Stimulated activated CD4-positive, alpha-beta T cell treated with anti-CD3 and anti-CD28 coated beads, TNF-alpha, amount 100 ng/mL, for 1 hour (primary cell): ENCODE measurements at regions not wholly inside any gene's neighbourhood (a gene's known extent, or its start where the extent isn't known, plus 50 kb on each side); places are given as distances from the start of the nearest gene placed in this dataset.

Experiments
- DNase-seq, 3 donors: peaks; one replicate each; pipeline ENCODE4 v3.0.0-alpha.2; 2020; ENCODE audit warnings: low read depth in 3 of 3, low spot score in 1 of 3

DNA sequence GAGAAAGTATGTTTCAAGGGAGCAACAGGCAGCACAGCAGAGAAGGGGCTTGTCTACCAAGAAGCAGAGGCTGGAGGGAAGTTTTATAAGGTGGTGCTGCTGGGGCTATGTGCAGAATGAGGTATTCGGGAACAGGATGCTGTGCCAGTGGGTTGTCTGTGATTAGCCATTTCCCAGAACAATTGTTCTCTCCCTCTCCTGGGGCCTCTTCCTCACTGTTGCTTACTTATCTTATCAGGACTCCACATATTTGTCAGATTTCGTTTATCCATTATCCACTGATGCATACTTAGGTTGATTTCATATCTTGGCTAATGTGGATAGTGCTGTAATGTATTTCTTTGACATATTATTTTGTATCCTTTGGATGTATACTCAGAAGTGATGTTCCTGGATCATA, 195.1 kb upstream of the RTL1 start:
- DNase-seq = no peak

- no peak for DNase-seq
Observed at GRCh38 chr14:101101456-101102056, 198.0 kb upstream of the RTL1 start.

DNA sequence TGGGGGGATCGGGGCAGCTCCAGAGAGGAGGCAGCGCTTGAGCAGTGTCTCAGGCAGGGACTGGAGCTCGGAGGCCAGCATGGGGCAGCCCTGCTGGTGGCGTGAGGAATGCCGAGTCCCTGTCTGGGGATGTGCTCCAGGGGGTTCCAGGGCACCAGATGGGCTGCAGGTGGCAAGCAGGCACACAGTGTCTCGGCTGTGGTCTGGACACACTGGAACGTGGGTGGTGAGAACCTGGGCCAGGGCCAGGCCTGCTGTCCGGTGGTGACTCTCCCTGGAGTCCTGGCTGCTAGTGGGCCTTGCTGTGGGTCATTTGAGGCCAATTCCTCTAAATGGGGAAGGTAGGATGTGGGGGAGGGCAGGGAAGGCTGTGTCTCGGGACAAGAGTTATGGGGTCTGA, 199.4 kb upstream of the RTL1 start:
- no peak for DNase-seq

DNA sequence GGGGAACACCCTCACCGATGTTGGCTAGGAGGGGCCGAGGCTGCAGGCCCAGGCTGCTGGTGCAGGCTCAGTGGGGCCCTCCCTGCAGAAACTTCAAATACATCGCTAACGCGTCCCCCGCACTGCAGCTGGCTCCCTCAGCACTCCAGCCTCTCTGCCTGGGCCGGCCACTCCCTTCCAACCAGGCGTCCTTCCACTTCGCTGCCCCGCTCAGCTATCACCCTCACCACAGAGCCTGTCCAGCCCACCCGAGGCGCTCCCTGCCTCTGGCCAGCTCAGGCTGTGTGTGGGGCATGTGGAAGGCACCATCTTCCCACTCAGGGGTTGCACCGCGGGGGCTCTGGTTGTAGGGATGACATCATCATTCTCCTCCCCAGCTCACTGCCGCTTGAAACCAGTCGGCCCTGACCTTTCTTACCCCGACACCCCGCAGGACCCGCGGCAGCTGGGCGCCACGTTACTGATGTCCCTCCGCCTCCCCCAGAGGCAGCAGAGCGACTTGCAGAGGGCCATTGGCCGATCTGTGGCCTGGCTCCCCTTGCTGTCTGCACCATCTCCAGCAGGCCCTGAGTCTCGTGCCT, 199.9 kb upstream of the RTL1 start:
- no peak for DNase-seq

DNA sequence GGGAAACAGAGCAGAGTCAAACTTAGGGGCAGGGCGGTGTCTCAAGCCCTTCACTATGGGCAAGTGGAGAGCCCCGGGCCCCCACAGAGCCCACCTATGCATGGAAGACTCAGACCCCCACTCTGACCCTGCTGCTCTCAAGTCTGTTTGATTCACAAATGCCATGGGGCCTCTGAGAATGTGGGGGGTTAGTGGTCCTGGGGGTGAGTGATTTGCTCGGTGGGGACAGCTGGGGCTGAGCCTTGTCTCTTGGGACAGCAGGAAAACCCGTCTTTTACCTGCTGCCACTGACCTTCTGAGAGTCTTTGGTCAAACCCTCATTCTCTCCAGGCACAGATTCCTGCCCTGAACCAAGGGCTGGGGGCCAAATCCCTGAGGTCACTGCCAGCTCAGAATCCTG, 201.0 kb upstream of the RTL1 start:
- no peak for DNase-seq

DNA sequence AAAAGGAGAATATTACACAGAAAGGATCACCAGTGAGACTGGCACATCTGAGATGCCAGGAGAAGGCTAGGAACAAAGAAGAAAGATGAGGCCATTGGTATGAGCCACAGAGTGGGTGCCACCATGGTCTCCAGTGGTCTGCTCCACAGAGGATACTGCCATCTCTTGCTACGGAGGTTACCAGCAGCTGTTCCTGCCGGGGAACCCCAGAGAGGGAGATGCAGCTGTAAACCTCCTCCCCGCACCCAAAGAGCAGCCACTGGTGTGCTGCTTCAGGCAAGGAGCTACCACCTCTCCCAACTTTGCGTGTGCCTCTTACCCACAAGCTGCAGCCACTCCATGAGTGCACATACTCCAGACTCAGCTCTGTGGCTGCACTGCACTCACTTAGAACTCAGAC, 201.5 kb upstream of the RTL1 start:
- DNase-seq = no peak

GRCh38 chr14:101108579-101109346, 205.2 kb upstream of the RTL1 start:
- no peak for DNase-seq

DNA sequence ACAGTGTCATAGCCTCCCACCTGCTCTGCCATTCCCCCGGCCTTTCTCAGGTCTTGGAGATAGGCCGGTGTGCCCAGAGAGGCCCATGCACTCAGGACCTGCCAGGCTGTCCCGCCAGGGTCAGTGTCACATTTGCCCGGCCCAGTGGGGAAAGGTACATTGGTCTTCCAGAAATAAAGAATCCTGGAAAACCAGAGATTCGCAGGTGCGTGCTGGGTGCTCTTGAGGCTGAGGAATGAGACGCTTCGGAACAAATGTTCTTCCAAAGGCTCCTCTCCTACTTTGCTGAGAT, 205.8 kb upstream of the RTL1 start:
- no peak for DNase-seq

GRCh38 chr14:101109981-101110728, 206.6 kb upstream of the RTL1 start:
- no peak for DNase-seq

DNA sequence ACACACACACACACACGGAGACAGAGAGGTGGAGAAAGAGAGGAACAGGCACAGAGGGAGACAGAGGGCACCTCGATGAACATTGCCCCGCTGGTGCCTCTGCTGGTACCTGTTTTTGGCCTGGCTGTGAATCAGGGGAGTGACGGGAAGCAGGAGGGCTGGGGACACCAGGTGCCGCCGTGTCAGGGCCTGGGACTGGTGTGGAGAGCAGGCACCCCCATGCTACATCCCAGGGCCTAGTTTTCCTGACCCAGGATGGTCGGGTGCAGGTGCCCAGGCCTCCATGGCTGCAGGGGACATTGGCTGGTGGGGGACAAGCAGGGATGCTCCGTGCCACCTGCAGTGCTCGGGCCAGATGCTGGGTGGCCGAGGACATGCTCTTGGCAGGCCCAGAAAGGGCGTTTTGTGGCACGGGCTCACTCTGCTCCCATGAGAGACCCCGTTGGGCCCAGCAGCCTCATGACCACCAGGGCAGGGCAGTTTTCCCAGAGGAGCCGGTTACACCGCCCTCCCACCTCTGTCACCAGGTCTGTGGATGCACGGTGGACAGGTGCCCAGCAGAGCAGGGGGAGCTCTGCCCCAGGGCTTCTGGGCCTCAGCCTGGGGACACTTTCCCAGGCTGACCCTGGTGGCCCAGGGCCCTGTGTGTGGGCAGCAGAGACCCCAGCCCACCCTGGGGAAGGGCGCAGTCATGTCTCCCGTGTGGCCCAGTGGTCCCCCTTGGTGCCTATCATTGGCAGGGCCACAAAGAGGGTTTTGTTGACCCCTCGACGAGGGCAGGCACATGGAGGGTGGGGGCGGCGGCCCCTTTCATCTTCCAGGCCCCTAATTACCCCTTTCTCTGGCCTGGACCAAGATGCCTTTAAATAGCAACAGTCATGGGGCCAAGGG, 207.5 kb upstream of the RTL1 start:
- DNase-seq = no peak

DNA sequence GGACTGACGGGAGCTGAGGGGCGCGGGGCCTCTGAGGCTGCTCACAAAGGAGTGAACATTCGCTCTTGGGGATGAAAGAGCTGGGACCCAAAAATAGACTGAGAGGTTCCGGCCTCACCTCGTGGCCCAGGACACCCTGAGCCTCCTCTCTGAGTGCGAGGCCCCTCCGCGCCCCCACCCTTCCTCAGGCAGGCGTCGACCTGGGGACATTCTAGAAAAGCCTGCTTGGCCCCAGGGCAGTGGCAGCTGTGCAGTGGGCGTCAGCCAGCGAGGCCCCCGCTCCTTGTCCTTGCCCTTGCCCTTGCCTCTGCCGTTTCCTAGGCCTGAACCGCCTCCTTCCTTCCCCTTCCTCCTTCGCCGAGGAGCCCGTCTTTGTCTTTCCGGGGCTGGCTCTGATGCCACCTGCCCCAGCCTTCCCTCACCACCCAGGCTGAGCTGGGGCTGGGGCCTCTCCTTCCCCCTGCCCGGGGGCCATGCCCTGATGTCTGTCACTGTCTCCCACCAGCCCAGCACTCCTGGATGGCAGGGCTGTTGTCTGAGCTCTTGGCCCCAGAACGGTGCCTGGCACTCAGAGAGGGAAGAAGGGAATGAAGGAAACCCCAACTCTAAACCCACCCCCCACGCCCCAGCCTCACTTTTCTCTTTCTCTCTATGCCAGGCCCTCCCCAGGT, 208.2 kb upstream of the RTL1 start:
- no peak for DNase-seq

- DNase-seq = no peak
Observed at GRCh38 chr14:101112351-101113107, 209.0 kb upstream of the RTL1 start.

DNA sequence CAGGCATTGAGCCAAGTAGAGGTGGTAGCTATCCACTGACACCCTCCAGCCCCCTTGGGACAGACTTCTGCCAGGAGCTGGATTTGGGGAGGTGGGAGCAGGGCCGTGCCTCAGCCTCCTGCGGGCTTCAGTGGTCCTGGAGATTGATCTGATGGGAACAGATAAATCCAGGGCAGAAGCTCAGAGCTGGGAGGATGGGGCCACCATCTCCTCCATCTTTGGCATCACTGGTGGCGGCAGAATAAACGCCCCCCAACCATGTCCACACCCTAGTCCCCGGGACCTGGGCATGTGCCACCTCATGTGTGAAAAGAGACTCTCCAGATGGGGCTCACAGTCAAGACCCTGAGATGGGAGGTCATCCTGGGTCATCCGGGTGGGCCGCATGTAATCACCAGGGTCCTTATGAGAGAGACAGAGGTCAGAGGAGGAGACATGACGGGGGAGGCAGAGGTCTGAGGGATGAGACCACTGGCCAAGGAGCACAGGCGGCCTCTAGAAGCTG, 209.6 kb upstream of the RTL1 start:
- DNase-seq = no peak

DNA sequence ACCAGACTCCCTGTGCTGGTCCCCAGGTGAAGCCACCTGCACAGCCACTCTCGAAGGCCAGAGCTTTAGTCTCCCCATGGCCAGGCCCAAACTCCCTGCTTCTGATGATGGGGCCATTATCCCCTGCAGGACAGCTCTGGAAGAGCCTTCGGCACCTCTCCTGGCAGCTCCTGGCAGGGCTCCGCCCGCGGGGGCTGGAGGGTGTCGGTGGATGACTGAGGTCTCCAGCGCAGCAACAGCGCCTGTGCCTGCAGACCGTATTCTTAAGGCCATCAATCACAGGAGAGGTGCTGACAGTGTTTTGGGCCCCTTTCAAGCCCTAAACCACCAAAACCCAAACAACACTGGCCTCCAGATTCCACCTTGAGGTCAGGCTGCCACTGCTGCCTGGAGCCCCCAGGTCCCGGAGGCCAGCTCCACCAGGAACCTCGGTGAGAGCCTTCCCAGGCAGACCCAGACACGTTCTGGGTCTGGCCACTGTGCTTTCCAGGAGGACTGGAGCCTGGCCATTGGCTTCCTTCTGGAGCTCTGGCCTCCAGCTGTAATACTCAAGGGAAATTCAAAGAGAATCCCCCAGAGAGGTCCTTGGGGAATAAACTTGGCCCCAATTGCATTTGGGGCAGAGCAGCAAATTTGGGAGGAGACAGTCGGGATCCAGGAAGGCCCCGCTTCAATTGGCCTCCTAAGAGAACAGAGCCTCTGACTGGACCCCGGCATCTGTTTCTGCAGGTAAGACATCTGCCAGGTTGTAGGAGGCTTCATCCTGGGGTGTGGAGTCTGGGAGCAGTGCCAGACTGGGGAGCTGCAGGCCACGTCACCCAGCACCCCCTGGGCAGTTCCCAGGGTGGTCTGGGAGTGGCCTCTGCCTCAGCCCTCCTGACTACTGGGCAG, 210.6 kb upstream of the RTL1 start:
- no peak for DNase-seq

DNA sequence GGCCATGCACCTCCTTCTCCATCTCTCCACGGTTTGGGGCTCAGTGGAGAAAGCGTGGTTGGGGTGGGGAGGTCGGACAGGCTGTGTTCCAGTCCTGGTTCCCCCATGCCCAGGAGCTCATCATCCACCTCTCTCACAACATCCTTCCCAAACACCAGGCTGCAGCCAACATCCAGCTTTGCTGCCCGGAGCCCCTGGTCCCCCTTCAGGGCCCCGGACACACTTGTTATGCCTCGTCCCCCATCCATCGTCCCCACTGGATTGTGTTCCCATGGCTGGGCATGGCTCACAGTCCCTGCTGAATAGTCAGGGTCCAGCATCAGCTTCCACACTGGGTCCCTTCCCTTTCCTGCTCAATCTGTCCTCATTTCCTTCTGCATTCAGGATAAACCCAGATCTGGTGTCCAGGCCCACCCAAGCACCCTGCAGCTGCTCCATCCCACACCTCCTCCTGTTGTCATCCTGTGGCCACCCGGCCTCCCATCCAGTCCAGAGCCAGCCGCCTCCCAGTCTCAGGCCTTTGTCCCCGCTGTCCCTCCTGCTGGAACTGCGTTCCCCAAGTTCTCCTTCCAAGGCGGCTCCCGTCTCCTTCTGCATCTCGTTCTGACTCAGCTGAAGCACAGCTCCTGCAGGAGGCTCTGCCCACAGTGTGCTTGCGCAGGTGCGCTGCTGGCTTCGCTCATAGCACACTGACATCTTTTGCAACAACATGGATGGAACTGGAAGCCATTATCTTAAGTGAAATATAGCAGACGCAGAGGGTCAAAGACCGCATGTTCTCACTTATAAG, 211.4 kb upstream of the RTL1 start:
- DNase-seq = no peak

GRCh38 chr14:101115652-101116051, 212.1 kb upstream of the RTL1 start:
- DNase-seq = no peak

GRCh38 chr14:101116065-101116464, 212.5 kb upstream of the RTL1 start:
- DNase-seq = no peak
